ENCODE measurements at regions not wholly inside any gene's neighbourhood (a gene's known extent, or its start where the extent isn't known, plus 50 kb on each side); places are given as distances from the start of the nearest gene placed in this dataset.

DNA sequence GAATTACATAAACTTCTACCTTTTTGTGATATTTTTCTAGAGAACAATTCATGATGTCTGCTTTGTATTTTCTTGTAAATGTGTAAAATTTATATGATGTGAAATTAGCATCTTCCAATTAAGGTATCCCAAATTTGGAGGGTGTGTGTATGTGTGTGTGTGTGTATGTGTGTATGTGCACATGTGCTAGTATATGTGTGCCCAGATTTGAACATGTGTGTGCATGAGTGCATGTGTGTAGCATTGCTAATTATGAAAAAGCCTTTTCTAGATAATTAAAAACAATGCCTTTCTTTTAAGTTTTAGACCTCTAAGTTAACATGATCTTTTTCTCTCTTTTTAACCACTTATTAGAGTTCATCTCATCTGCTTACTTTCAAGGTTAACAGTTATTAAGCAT, 208.0 kb upstream of the SPOPL start:
- H3K27me3 ChIP-seq (ENCODE audit: insufficient read depth, low read depth) = no peaks in the 10 kb centered on the region
- H3K36me3 ChIP-seq (ENCODE audit: low read depth) = no peaks in the 10 kb centered on the region
- POLR2A ChIA-PET (ENCODE audit: unreplicated experiment) = no interaction called here
- intact Hi-C loops (cut with micrococcal nuclease; ENCODE audit: unreplicated experiment) = no loop called here
- CTCF ChIA-PET = no interaction called here
- no peaks in the 10 kb centered on the region for H3K9me3 ChIP-seq (ENCODE audit: insufficient read depth, low read depth)
- H3K9me2 ChIP-seq (ENCODE audit: insufficient read depth) = no peaks in the 10 kb centered on the region
- BruUV-seq (replicated peaks) = no TSS peak
- no peak overlapping the region for H3K27ac ChIP-seq
- H3F3A ChIP-seq (ENCODE audit: insufficient read depth, low read depth) = no peaks in the 10 kb centered on the region
- H3K4me2 ChIP-seq = no peak overlapping the region
- no peak overlapping the region for H2AFZ ChIP-seq
- TF ChIP-seq, protein P1, sequence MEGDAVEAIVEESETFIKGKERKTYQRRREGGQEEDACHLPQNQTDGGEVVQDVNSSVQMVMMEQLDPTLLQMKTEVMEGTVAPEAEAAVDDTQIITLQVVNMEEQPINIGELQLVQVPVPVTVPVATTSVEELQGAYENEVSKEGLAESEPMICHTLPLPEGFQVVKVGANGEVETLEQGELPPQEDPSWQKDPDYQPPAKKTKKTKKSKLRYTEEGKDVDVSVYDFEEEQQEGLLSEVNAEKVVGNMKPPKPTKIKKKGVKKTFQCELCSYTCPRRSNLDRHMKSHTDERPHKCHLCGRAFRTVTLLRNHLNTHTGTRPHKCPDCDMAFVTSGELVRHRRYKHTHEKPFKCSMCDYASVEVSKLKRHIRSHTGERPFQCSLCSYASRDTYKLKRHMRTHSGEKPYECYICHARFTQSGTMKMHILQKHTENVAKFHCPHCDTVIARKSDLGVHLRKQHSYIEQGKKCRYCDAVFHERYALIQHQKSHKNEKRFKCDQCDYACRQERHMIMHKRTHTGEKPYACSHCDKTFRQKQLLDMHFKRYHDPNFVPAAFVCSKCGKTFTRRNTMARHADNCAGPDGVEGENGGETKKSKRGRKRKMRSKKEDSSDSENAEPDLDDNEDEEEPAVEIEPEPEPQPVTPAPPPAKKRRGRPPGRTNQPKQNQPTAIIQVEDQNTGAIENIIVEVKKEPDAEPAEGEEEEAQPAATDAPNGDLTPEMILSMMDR (conservative IDR thresholded peaks at IDR 0.05) = no peak
- no peak for TF ChIP-seq EZH2 (IDR thresholded peaks at IDR 0.05; ENCODE audit: low read depth)
- no peak for DNase-seq
- H4K20me1 ChIP-seq (ENCODE audit: insufficient read depth) = no peaks in the 10 kb centered on the region
- H3K4me3 ChIP-seq = no peak overlapping the region
- H3K4me1 ChIP-seq (replicated peaks; ENCODE audit: insufficient read depth) = no peaks in the 10 kb centered on the region
- no peaks in the 10 kb centered on the region for H3K79me2 ChIP-seq (ENCODE audit: low read depth)

DNA sequence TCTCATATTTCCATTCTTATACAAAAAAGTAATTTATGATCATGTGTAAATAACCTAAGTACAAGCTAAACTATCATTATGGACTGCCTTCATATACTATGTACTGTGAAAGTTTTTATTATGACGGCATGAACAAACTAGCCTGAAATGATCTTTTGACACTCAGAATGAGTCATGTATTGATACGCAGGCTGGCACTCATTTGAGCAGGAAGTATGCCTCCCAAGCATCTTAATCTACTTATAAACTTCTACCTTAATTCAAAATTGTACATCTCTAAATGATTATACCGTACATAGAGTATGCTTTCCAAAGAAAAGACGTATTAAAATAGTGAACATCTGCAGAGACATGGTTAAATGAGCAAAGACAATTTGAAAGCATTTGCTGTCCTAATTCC, 207.1 kb upstream of the SPOPL start:
- intact Hi-C loops (cut with micrococcal nuclease; ENCODE audit: unreplicated experiment) = no loop called here
- BruUV-seq (replicated peaks) = no TSS peak
- H2AFZ ChIP-seq = no peak overlapping the region
- H3K4me2 ChIP-seq = no peak overlapping the region
- TF ChIP-seq EZH2 (IDR thresholded peaks at IDR 0.05; ENCODE audit: low read depth) = no peak
- TF ChIP-seq, protein P1 (conservative IDR thresholded peaks at IDR 0.05) = no peak
- H3K4me1 ChIP-seq (replicated peaks; ENCODE audit: insufficient read depth) = no peaks in the 10 kb centered on the region
- H3K9me2 ChIP-seq (ENCODE audit: insufficient read depth) = no peaks in the 10 kb centered on the region
- H3K4me3 ChIP-seq = no peak overlapping the region
- CTCF ChIA-PET = no interaction called here
- H3K36me3 ChIP-seq (ENCODE audit: low read depth) = no peaks in the 10 kb centered on the region
- no peak overlapping the region for H3K27ac ChIP-seq
- H3K79me2 ChIP-seq (ENCODE audit: low read depth) = no peaks in the 10 kb centered on the region
- no peaks in the 10 kb centered on the region for H3F3A ChIP-seq (ENCODE audit: insufficient read depth, low read depth)
- H3K9me3 ChIP-seq (ENCODE audit: insufficient read depth, low read depth) = no peaks in the 10 kb centered on the region
- DNase-seq = no peak
- no peaks in the 10 kb centered on the region for H3K27me3 ChIP-seq (ENCODE audit: insufficient read depth, low read depth)
- no peaks in the 10 kb centered on the region for H4K20me1 ChIP-seq (ENCODE audit: insufficient read depth)
- POLR2A ChIA-PET (ENCODE audit: unreplicated experiment) = no interaction called here

DNA sequence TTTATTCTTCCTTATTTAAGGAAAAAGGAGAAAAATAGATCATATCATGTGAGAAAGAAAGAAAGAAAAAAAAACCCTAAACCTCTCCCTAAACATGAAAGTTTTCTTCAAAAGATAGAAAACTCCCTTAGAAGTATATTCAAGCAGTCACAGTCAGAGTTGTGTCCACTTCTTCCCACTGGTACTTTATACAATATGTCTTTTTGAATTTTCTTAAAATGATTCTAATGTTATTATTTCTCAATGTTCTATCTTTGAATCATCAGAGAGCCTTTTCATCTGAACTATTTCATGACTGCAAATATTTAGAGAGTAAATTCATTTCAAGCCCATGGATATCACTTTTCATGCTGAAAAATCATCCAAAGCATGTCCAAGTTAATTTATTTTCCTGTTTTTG, 205.2 kb upstream of the SPOPL start:
- Histone ChIP-seq H3K36me3 (ENCODE audit: low read depth) (no peaks in the 10 kb centered on the region), H3K4me1 (replicated peaks; ENCODE audit: insufficient read depth) (no peaks in the 10 kb centered on the region), H2AFZ (no peak overlapping the region), H3K27me3 (ENCODE audit: insufficient read depth, low read depth) (no peaks in the 10 kb centered on the region), H3K79me2 (ENCODE audit: low read depth) (no peaks in the 10 kb centered on the region), H3K9me2 (ENCODE audit: insufficient read depth) (no peaks in the 10 kb centered on the region), H3K4me2 (no peak overlapping the region), H3K27ac (no peak overlapping the region), H3K9me3 (ENCODE audit: insufficient read depth, low read depth) (no peaks in the 10 kb centered on the region), H3F3A (ENCODE audit: insufficient read depth, low read depth) (no peaks in the 10 kb centered on the region), H3K4me3 (no peak overlapping the region), H4K20me1 (ENCODE audit: insufficient read depth) (no peaks in the 10 kb centered on the region)
- POLR2A ChIA-PET (ENCODE audit: unreplicated experiment) = no interaction called here
- BruUV-seq (replicated peaks) = no TSS peak
- no peak for TF ChIP-seq EZH2 (IDR thresholded peaks at IDR 0.05; ENCODE audit: low read depth)
- TF ChIP-seq, protein P1 (conservative IDR thresholded peaks at IDR 0.05) = no peak
- no peak for DNase-seq
- intact Hi-C loops (cut with micrococcal nuclease; ENCODE audit: unreplicated experiment) = no loop called here
- CTCF ChIA-PET = no interaction called here
